ENCODE measurements at regions not wholly inside any gene's neighbourhood (a gene's known extent, or its start where the extent isn't known, plus 50 kb on each side); places are given as distances from the start of the nearest gene placed in this dataset.

DNA sequence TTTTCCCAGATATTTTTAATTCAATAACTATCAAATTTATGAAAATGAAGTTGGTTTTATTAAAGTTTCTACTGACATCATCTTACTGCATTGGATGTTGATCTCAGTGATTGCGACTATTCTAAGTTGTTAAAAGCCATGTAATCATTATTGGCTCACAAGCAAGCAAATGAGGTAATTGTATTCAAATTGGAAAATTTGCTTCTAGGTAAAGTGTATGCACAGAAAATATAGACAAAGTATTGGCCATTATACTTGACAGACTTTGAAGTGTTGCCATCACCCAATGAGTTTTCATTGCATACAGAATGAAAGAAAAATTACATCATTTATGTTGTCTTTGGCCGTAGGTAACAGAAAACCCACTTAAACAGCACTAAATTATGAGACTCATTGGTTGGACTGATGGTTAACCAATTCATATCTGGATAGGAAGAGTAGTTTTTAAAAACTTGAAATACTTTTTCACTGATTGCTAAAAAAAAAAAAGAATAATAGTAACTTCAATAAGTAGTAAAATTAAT is 299.2 kb downstream of the USP25 start:
- TF ChIP-seq POLR2AphosphoS5 (IDR thresholded peaks at IDR 0.05; ENCODE audit: borderline replicate concordance, low read depth, low read length) (no peak), EZH2 (IDR thresholded peaks at IDR 0.05) (no peak), FOXP2 (optimal IDR thresholded peaks at IDR 0.05; ENCODE audit: control extremely low read depth, extremely low read length, insufficient read depth) (no peak)

Measured in SK-N-MC (cell line).